HCEC 1CT (cell line): ENCODE measurements at regions not wholly inside any gene's neighbourhood (a gene's known extent, or its start where the extent isn't known, plus 50 kb on each side); places are given as distances from the start of the nearest gene placed in this dataset.
A peak's percentile ranks its signal among the peaks of the same experiment; 100 is the strongest.

ENCODE experiments used
- DNase-seq: peaks from one replicate; pipeline ENCODE4 v3.0.0-alpha.2; 2017

- DNase-seq, result no peak
Measured at GRCh38 chr5:165152058-165152457, 1646.6 kb downstream of the MAT2B start.

- DNase-seq, result no peak
Measured at GRCh38 chr5:165157219-165157618, 1651.8 kb downstream of the MAT2B start.

GRCh38 chr5:165161204-165161603, 1655.8 kb downstream of the MAT2B start:
- no peak for DNase-seq

GRCh38 chr5:165163861-165164260, 1658.4 kb downstream of the MAT2B start:
- DNase-seq, result no peak

- DNase-seq, result no peak
Measured at GRCh38 chr5:165173651-165174050, 1668.2 kb downstream of the MAT2B start.

GRCh38 chr5:165175041-165175440, 1669.6 kb downstream of the MAT2B start:
- no peak for DNase-seq

- DNase-seq, result no peak
Measured at GRCh38 chr5:165184183-165184582, 1678.8 kb downstream of the MAT2B start.

- no peak for DNase-seq
Measured at GRCh38 chr5:165185716-165186115, 1680.3 kb downstream of the MAT2B start.

GRCh38 chr5:165187815-165188214, 1682.4 kb downstream of the MAT2B start:
- no peak for DNase-seq

GRCh38 chr5:165188556-165189175, 1683.2 kb downstream of the MAT2B start:
- DNase-seq, result no peak

- DNase-seq, result no peak
Measured at GRCh38 chr5:165196961-165197360, 1691.5 kb downstream of the MAT2B start.

GRCh38 chr5:165201369-165201768, 1696.0 kb downstream of the MAT2B start:
- peak; percentile 21 for DNase-seq

- peak; percentile 35 for DNase-seq
Measured at GRCh38 chr5:165201771-165202518, 1696.5 kb downstream of the MAT2B start.

GRCh38 chr5:165202519-165202910, 1697.1 kb downstream of the MAT2B start:
- DNase-seq, result no peak

GRCh38 chr5:165209101-165209727, 1703.8 kb downstream of the MAT2B start:
- DNase-seq, result peak; percentile 26

- DNase-seq, result no peak
Measured at GRCh38 chr5:165224366-165225045, 1719.1 kb downstream of the MAT2B start.

GRCh38 chr5:165227515-165227914, 1722.1 kb downstream of the MAT2B start:
- no peak for DNase-seq

- DNase-seq, result no peak
Measured at GRCh38 chr5:165228184-165228583, 1722.8 kb downstream of the MAT2B start.

GRCh38 chr5:165231821-165232508, 1726.5 kb downstream of the MAT2B start:
- no peak for DNase-seq

GRCh38 chr5:165232509-165233028, 1727.2 kb downstream of the MAT2B start:
- no peak for DNase-seq

GRCh38 chr5:165241811-165242210, 1736.4 kb downstream of the MAT2B start:
- DNase-seq, result no peak

GRCh38 chr5:165242646-165243045, 1737.2 kb downstream of the MAT2B start:
- no peak for DNase-seq

GRCh38 chr5:165244407-165244806, 1739.0 kb downstream of the MAT2B start:
- DNase-seq, result no peak
